BLaER1 treated with 17β-estradiol and CSF1 and Interleukin-3, amounts not matched to agents 10 nM and 100 nM (cell line): ENCODE measurements at regions not wholly inside any gene's neighbourhood (a gene's known extent, or its start where the extent isn't known, plus 50 kb on each side); places are given as distances from the start of the nearest gene placed in this dataset.

Experiments used
- H3K27ac ChIP-seq, 11 experiments: shearing (Covaris generic); formaldehyde crosslinking; 2 replicates each; pipeline ENCODE4 v1.8.1; 2022
- H3K27me3 ChIP-seq, 11 experiments: shearing (Covaris generic); formaldehyde crosslinking; 2 replicates each; pipeline ENCODE4 v1.8.1; 2022
- H3K36me3 ChIP-seq, 11 experiments: shearing (Covaris generic); formaldehyde crosslinking; 2 replicates each; pipeline ENCODE4 v1.8.1; 2022
- H3K4me1 ChIP-seq, 10 experiments: shearing (Covaris generic); formaldehyde crosslinking; 2 replicates each; pipeline ENCODE4 v1.8.1; 2022
- H3K4me2 ChIP-seq, 11 experiments: shearing (Covaris generic); formaldehyde crosslinking; 2 replicates each; pipeline ENCODE4 v1.8.1; 2022
- H3K4me3 ChIP-seq, 10 experiments: shearing (Covaris generic); formaldehyde crosslinking; 2 replicates each; pipeline ENCODE4 v1.8.1; 2022
- H3K9ac ChIP-seq, 11 experiments: shearing (Covaris generic); formaldehyde crosslinking; 2 replicates each; pipeline ENCODE4 v1.8.1; 2022
- H3K9me3 ChIP-seq, 11 experiments: shearing (Covaris generic); formaldehyde crosslinking; replicated peaks in 1 of 11; 2 replicates each; pipeline ENCODE4 v1.8.1; 2022
- H4K20me1 ChIP-seq, 11 experiments: shearing (Covaris generic); formaldehyde crosslinking; 2 replicates each; pipeline ENCODE4 v1.8.1; 2022
- Cebpa-rat ChIP-seq, 11 experiments: shearing (Covaris generic); IDR thresholded peaks; 2 replicates each; pipeline ENCODE4 v1.8.1; 2022

DNA sequence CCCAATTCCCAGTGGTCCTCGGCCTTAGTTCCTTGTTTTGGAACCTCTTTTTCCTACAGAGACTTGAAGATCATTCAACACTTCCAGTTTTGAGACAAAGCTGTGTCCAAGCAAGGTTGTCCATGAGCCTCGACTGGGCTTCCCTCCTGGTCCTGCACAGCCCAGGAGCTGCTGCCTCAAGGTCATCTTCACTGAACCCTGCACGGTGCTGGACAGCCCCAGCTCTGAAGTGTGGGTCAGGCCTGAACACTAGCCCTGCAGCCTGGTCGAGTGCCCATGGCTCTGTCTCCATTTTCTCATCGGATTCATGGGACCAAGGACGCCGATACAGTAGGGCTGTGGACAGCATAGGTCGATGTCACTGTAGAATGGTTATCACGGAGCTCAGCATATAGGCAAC lies 68.0 kb upstream of the NFIL3 start:
- Histone ChIP-seq H4K20me1 (no peaks in the 10 kb centered on the region), H3K4me1 (peaks cover 12 to 46% (median 18%) of the 10 kb centered on the region in 10 experiments), H3K27me3 (no peaks in the 10 kb centered on the region), H3K9ac (no peak overlapping the region), H3K4me2 (no peak overlapping the region), H3K9me3 (peaks cover 0 to 17% (median 9%) of the 10 kb centered on the region in 11 experiments; a peak in 9 of 22 replicates), H3K36me3 (no peaks in the 10 kb centered on the region), H3K27ac (no peak overlapping the region), H3K4me3 (no peak overlapping the region)
- TF ChIP-seq Cebpa-rat (IDR thresholded peaks at IDR 0.05), result no peak

DNA sequence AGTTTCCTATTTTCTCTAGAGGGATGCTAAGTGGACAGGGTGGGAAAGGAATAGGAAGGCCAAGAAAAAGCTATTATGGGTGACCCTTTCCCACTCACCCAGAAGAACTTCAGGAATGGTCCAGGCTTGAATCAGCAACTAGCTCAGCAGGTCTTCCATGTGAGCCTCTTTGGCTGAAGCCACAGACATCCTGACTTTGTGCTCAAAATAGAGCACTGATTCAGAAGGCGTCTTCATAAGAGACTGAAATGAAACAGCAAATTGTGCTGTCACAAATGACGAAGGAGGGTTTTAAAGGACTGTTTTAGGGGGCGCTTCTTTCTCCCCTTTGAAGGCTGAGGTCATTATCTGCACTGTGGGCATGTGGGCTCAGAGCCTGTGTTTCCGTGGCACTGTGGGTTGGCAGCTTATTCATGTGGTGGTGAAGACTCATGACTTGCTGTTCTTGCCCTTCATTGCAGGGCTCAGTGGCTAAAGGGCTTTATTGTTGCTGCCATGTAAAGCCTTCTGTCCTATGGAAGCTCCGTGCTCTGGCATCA lies 65.8 kb upstream of the NFIL3 start:
- peaks cover 9 to 24% (median 13%) of the 10 kb centered on the region in 10 experiments; a peak in 19 of 20 replicates for H3K4me1 ChIP-seq
- H3K27ac ChIP-seq, result no peak overlapping the region
- no peaks in the 10 kb centered on the region for H3K36me3 ChIP-seq

DNA sequence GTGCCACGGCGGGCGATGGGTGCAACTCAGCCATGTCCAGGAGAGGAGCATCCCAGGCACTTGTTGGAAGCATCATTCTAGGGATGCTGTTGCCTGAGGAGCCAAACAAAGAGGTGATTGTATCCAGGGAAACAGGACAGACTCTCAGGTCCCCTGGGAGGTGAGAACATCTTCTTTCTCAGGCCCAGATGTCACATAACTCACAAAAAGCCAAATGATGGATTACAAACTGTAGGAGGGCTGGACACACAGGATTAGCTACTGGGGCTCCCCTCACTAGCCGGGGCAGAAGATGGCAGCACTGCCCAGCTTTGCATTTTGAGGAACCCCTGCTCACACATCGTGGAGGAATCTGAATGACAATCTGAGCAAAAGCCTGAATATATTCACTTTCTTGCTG lies 64.7 kb upstream of the NFIL3 start:
- Histone ChIP-seq H3K27me3 (no peaks in the 10 kb centered on the region), H3K4me3 (no peak overlapping the region), H4K20me1 (no peaks in the 10 kb centered on the region), H3K36me3 (no peaks in the 10 kb centered on the region), H3K9ac (no peak overlapping the region), H3K4me2 (peak overlapping the region in 3 of 11 experiments; percentile 39 to 52 (median 50); a peak in 3 of 22 replicates), H3K9me3 (peaks cover 0 to 11% (median 4%) of the 10 kb centered on the region in 11 experiments; a peak in 5 of 22 replicates), H3K27ac (no peak overlapping the region), H3K4me1 (peaks cover 9 to 24% (median 13%) of the 10 kb centered on the region in 10 experiments; a peak in 19 of 20 replicates)
- TF ChIP-seq Cebpa-rat (IDR thresholded peaks at IDR 0.05), result no peak

More for the DNA sequence above, 65.8 kb upstream of the NFIL3 start:
- Histone ChIP-seq H4K20me1 (no peaks in the 10 kb centered on the region), H3K4me3 (no peak overlapping the region), H3K4me2 (peak overlapping the region; percentile 11 to 62 (median 46); a peak in 21 of 22 replicates), H3K27me3 (no peaks in the 10 kb centered on the region), H3K9me3 (peaks cover 0 to 16% (median 5%) of the 10 kb centered on the region in 11 experiments; a peak in 9 of 22 replicates), H3K9ac (no peak overlapping the region)
- TF ChIP-seq Cebpa-rat (IDR thresholded peaks at IDR 0.05), result no peak

DNA sequence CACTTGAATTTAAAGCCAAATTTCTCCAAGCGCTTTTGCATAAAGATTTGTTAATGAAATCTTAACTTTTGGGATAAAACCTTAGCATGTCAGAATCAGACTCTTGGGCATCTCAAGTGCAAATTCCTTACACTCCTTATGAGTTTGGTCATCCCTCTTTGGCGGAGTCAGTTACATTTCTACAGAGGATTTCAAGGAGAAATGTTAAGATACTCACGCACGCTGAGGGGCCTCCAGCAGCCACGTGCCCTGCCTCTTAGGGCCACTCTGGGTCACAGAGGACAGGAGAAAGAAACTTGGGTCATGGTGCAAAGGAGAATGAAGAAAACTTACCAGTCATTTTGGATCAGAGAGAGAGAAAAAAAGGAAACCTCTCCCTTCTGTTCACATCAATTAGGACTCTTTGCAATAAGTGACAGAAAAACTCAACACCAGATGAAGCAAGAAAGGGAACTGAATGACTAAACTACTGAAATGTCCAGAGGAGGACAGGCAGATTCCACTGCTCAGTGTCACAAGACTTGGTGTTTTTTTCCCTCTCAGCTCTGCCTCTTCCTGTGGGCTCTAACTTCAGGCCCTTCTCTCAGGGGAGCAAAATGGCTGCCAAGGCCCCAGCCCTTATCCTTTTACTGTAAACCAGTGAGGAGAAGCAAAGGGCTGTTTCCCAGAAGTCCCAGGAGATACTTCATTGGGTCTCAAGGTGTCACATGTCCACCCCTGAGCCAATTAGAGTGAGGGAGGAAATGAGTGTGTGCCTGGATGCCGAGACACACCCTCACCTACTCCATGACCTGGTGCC lies 63.3 kb upstream of the NFIL3 start:
- no peak overlapping the region for H3K9ac ChIP-seq
- no peak for TF ChIP-seq Cebpa-rat (IDR thresholded peaks at IDR 0.05)
- H3K27ac ChIP-seq, result peak overlapping the region in 2 of 11 experiments; percentile 18 to 19; a peak in 2 of 22 replicates

DNA sequence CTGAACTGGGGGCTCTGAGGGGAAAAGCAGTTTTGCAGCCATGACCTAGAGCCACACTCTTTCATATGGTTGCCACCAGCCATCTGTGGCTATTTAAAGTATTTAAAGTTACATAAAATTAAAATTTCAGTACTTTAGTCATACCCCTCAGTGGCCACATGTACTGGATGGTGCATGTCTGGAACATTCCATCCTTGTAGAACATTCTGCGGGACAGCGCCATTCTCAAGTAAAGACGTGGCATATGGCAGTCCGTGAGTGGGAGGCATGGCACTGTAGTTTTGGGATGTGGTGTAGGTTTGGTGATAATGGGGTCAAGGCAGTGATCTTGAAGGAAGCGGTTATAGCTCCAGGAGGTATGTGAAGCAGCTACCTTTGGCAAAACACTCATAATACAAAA lies 61.4 kb upstream of the NFIL3 start:
- Histone ChIP-seq H3K27ac (no peak overlapping the region), H3K9me3 (peaks cover 0 to 11% (median 4%) of the 10 kb centered on the region in 11 experiments; a peak in 5 of 22 replicates), H3K4me2 (no peak overlapping the region), H3K4me1 (peaks cover 9 to 23% (median 13%) of the 10 kb centered on the region in 10 experiments; a peak in 19 of 20 replicates), H3K27me3 (no peaks in the 10 kb centered on the region), H3K36me3 (no peaks in the 10 kb centered on the region), H3K9ac (no peak overlapping the region), H3K4me3 (no peak overlapping the region), H4K20me1 (no peaks in the 10 kb centered on the region)
- no peak for TF ChIP-seq Cebpa-rat (IDR thresholded peaks at IDR 0.05)

More for the DNA sequence above, 63.3 kb upstream of the NFIL3 start:
- H4K20me1 ChIP-seq, result no peaks in the 10 kb centered on the region
- H3K4me1 ChIP-seq, result peaks cover 9 to 24% (median 13%) of the 10 kb centered on the region in 10 experiments; a peak in 19 of 20 replicates
- H3K36me3 ChIP-seq, result no peaks in the 10 kb centered on the region
- no peak overlapping the region for H3K4me3 ChIP-seq
- no peaks in the 10 kb centered on the region for H3K27me3 ChIP-seq
- H3K9me3 ChIP-seq, result peaks cover 0 to 11% (median 4%) of the 10 kb centered on the region in 11 experiments; a peak in 5 of 22 replicates
- H3K4me2 ChIP-seq, result peak overlapping the region in 1 of 11 experiments; percentile 46; a peak in 1 of 22 replicates

DNA sequence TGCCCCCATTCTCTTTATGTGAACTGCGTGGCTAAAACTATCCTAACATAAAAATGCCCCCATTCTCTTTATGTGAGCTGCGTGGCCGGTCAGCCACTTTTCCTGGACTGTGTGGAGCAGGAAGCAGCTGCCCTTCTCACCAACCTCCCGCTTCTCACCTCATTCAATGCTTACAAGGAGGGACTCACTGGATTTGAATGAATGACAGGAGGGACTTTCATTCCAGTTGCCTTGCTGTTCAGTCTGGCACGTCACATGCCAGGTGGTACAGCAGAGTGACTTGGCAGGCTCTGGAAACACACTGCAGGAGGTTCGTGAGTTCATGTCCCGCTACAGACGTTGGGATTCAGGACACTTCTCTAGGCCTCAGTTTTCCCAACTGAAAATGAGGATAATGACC lies 60.2 kb upstream of the NFIL3 start:
- Histone ChIP-seq H3K27me3 (no peaks in the 10 kb centered on the region), H3K9ac (no peak overlapping the region), H3K4me2 (no peak overlapping the region), H3K9me3 (peaks cover 0 to 11% (median 4%) of the 10 kb centered on the region in 11 experiments; a peak in 5 of 22 replicates), H3K4me1 (peaks cover 0 to 11% (median 2%) of the 10 kb centered on the region in 10 experiments; a peak in 13 of 20 replicates), H4K20me1 (no peaks in the 10 kb centered on the region), H3K4me3 (no peak overlapping the region), H3K27ac (no peak overlapping the region), H3K36me3 (no peaks in the 10 kb centered on the region)
- TF ChIP-seq Cebpa-rat (IDR thresholded peaks at IDR 0.05), result no peak

DNA sequence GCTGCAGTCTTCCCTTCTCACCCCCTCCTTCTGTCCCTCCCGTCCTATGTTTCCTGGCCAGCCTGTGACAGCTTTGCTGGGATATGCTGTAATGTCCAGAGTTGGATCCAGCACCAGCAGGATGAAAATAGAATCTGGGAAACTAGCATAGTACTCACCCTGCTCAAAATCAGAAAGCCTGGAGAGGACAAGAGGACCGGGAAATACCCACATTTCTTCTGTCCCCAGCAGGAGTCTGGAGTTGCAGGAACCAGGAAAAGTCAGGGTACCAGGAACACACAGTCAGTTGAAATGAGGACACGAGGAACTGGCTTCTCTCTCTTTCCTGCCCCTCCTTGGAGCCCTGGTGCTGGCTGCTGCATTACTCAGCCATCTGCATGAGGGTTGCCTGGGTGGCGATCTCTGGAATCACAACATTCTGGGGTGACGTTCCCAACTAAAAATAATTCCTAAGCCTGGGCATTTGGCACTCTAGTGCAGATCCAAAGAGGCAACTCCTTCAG lies 59.6 kb upstream of the NFIL3 start:
- TF ChIP-seq Cebpa-rat (IDR thresholded peaks at IDR 0.05), result no peak
- no peaks in the 10 kb centered on the region for H3K27me3 ChIP-seq
- no peak overlapping the region for H3K4me3 ChIP-seq
- no peak overlapping the region for H3K27ac ChIP-seq
- H3K9ac ChIP-seq, result no peak overlapping the region
- H3K4me1 ChIP-seq, result peaks cover 0 to 9% (median 0%) of the 10 kb centered on the region in 10 experiments; a peak in 3 of 20 replicates
- H3K9me3 ChIP-seq, result peaks cover 0 to 11% (median 4%) of the 10 kb centered on the region in 11 experiments; a peak in 5 of 22 replicates
- H4K20me1 ChIP-seq, result no peaks in the 10 kb centered on the region
- H3K4me2 ChIP-seq, result no peak overlapping the region
- H3K36me3 ChIP-seq, result no peaks in the 10 kb centered on the region

DNA sequence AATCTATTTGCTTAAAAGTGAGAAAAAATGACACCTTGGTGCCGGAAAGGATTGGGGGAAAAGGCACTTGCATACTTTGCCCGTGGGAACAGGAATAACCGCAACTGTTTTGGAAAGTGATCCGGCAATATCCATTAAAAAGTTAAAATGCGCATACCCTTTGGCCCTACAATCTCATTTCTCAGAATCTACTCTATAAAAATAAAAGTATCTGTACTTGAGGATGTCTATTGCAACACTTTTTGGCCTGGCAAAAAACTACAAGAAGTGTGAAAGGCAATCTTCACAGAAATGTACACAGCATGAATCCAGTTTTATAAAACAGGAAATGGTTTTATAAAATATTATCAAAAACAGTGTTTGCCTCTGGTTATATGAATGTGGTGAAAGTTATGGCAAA lies 58.3 kb upstream of the NFIL3 start:
- Histone ChIP-seq H3K4me3 (no peak overlapping the region), H3K9ac (no peak overlapping the region)

DNA sequence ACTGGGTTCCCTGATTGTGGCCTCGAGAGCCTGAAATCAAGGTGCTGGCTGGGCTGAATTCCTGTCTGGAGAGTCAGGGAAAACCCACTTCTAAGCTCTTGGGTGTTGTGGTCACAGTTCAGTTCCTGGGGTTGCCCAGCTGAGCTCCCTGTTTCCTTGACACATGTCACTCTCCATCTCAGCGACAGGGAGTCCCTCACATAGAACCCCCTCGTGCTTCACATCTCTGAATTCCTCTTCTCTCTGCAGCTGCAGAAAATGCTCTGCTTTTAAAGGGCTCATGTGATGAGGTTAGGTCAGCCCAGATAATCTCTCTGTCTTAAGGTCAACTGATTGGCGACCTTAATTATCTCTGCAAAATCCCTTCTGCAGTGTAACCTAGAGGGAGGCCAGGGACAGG lies 53.5 kb upstream of the NFIL3 start:
- Histone ChIP-seq H4K20me1 (no peaks in the 10 kb centered on the region), H3K27ac (no peak overlapping the region), H3K4me1 (peaks cover 0 to 9% (median 7%) of the 10 kb centered on the region in 10 experiments; a peak in 9 of 20 replicates), H3K4me3 (no peak overlapping the region), H3K4me2 (peak overlapping the region in 7 of 11 experiments; percentile 2 to 47 (median 33); a peak in 13 of 22 replicates), H3K9ac (no peak overlapping the region), H3K27me3 (no peaks in the 10 kb centered on the region), H3K9me3 (peaks cover 12 to 18% (median 14%) of the 10 kb centered on the region in 11 experiments), H3K36me3 (no peaks in the 10 kb centered on the region)
- TF ChIP-seq Cebpa-rat (IDR thresholded peaks at IDR 0.05), result no peak

More for the DNA sequence above, 58.3 kb upstream of the NFIL3 start:
- Histone ChIP-seq H4K20me1 (no peaks in the 10 kb centered on the region), H3K9me3 (peaks cover 0 to 3% (median 0%) of the 10 kb centered on the region in 11 experiments; a peak in 2 of 22 replicates), H3K27ac (no peak overlapping the region), H3K4me1 (peaks cover 0 to 6% (median 4%) of the 10 kb centered on the region in 10 experiments; a peak in 11 of 20 replicates), H3K27me3 (no peaks in the 10 kb centered on the region), H3K4me2 (no peak overlapping the region), H3K36me3 (no peaks in the 10 kb centered on the region)
- TF ChIP-seq Cebpa-rat (IDR thresholded peaks at IDR 0.05), result no peak
